ENCODE measurements at regions not wholly inside any gene's neighbourhood (a gene's known extent, or its start where the extent isn't known, plus 50 kb on each side); places are given as distances from the start of the nearest gene placed in this dataset.
"Not testable (repeated sequence)": the region's sequence is repeated elsewhere in the genome, so short reads cannot be mapped to it uniquely, and the experiment has no call there.

GRCh38 chr5:6080930-6081726 lies 297.2 kb downstream of the MED10 start:
- TF ChIP-seq CTCF (conservative IDR thresholded peaks at IDR 0.05; ENCODE audit: low read length), result no peak
- H3K4me3 ChIP-seq (ENCODE audit: low read length), result no peak overlapping the region
- no peak for DNase-seq (ENCODE audit: low read depth)

GRCh38 chr5:6080436-6080835 lies 297.9 kb downstream of the MED10 start:
- no peak for TF ChIP-seq CTCF (conservative IDR thresholded peaks at IDR 0.05; ENCODE audit: low read length)
- no peak for DNase-seq (ENCODE audit: low read depth)

DNA sequence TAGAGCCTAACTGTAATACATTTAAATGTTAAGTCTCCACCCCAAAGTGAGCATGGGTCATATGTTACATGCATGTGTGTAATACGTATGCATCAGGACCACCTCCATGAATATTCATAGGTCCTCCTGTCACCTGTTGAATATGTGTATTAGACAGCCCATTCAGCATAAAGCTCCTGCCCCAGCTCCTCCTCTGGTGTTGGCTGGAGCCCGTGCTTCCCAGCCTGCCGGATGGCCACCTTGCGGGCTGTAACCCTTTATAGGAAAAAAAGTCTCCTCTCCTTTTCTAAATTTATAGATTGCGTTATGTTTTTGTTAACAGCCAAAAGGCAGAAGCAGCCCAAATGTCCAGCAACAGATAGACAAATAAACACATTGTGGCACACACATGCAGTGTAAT lies 299.5 kb downstream of the MED10 start:
- no peak for DNase-seq (ENCODE audit: low read depth)
- H3K4me3 ChIP-seq (ENCODE audit: low read length), result no peak overlapping the region
- no peak for TF ChIP-seq CTCF (conservative IDR thresholded peaks at IDR 0.05; ENCODE audit: low read length)

More at GRCh38 chr5:6080436-6080835, 297.9 kb downstream of the MED10 start:
- no peak overlapping the region for H3K4me3 ChIP-seq (ENCODE audit: low read length)

DNA sequence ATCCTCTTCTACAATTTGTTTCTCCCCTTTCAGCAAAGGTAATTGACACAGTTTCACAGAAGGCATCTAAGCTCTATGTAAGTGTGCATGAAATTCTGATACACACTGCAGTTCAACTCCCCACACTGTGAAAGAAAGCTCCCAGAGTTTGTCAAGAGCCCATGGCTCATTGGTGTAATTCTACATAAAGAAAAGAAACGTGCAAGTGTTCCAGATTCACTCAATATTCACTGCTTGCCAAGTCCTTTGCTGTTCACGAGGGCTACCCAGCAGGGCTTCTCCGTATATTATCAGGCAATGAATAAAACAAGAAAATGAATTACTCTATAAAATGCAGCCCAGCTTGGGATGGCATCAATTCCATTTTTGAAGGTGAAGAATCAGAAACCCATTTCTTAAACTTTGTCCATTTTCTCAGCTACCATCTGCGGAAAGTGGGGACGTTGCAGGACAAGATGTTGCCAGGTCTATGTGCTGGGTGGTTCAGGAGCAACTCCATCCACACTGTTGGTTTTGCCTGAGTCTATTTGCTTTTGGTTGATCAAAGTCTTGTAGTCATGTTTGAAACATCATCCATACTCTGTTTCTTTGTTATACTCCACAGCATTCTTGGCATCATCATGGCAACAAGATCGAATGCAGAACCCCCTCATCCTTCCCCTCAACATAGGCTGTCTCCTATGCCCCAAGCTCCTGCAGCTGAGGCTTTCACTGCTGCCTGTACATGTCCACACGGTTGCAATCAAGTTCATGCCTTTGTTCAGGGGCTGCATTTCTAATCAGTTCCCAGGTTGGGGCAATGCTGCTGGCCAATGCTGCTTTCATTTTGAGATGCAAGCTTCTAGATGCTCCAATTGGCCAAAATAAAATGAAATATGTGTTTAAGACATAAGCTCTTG lies 301.8 kb downstream of the MED10 start:
- no peak overlapping the region for H3K4me3 ChIP-seq (ENCODE audit: low read length)
- no peak for TF ChIP-seq CTCF (conservative IDR thresholded peaks at IDR 0.05; ENCODE audit: low read length)
- DNase-seq (ENCODE audit: low read depth), result no peak

- not testable (repeated sequence) for DNase-seq (ENCODE audit: low read depth); H3K4me3 ChIP-seq (ENCODE audit: low read length)
Observed at GRCh38 chr5:6072488-6072887, 305.9 kb downstream of the MED10 start.

GRCh38 chr5:6069496-6070185 lies 308.7 kb downstream of the MED10 start:
- no peak overlapping the region for H3K4me3 ChIP-seq (ENCODE audit: low read length)
- no peak for TF ChIP-seq CTCF (conservative IDR thresholded peaks at IDR 0.05; ENCODE audit: low read length)
- no peak for DNase-seq (ENCODE audit: low read depth)

- TF ChIP-seq CTCF (conservative IDR thresholded peaks at IDR 0.05; ENCODE audit: low read length), result no peak
- no peak for DNase-seq (ENCODE audit: low read depth)
- no peak overlapping the region for H3K4me3 ChIP-seq (ENCODE audit: low read length)
Observed at GRCh38 chr5:6066016-6066415, 312.3 kb downstream of the MED10 start.
